SK-N-SH treated with all-trans-retinoic acid at 6 μM for 48 hours (cell line): ENCODE measurements at regions not wholly inside any gene's neighbourhood (a gene's known extent, or its start where the extent isn't known, plus 50 kb on each side); places are given as distances from the start of the nearest gene placed in this dataset.

Experiments
- ATAC-seq: fragments of 200-7000 bp; cut with Tn5 transposase; 3 replicates; pipeline ENCODE4 v1.9.1; 2020; ENCODE audit warnings: mild to moderate bottlenecking, moderate library complexity
- ARNTL ChIP-seq: fragments of 450-650 bp; formaldehyde crosslinking; IDR thresholded peaks from 2 replicates; pipeline ENCODE4 v1.5.0; 2020; ENCODE audit warnings: low read depth, mild to moderate bottlenecking, moderate library complexity, borderline replicate concordance
- BACH2 ChIP-seq: fragments of 250-450 bp; sonication (Bioruptor Pico); IDR thresholded peaks from 2 replicates; pipeline ENCODE4 v1.9.0; 2021; ENCODE audit warnings: mild to moderate bottlenecking, borderline replicate concordance
- CREB5 ChIP-seq: fragments of 250-450 bp; sonication (Bioruptor Pico); IDR thresholded peaks from 2 replicates; pipeline ENCODE4 v1.5.1; 2020; ENCODE audit warnings: low read depth, mild to moderate bottlenecking, moderate library complexity
- CSDC2 ChIP-seq: fragments of 250-450 bp; sonication (Bioruptor Pico); IDR thresholded peaks from 2 replicates; pipeline ENCODE4 v1.5.0; 2020; ENCODE audit warnings: mild to moderate bottlenecking, moderate library complexity
- CSRNP3 ChIP-seq: fragments of 250-450 bp; sonication (Bioruptor Pico); IDR thresholded peaks from 2 replicates; pipeline ENCODE4 v1.5.1; 2021; ENCODE audit warnings: mild to moderate bottlenecking, moderate library complexity
- ESRRG ChIP-seq: fragments of 250-450 bp; sonication (Bioruptor Pico); IDR thresholded peaks from 2 replicates; pipeline ENCODE4 v1.6.1; 2021; ENCODE audit warnings: mild to moderate bottlenecking
- GLIS3 ChIP-seq: fragments of 250-450 bp; sonication (Bioruptor Pico); IDR thresholded peaks from 2 replicates; pipeline ENCODE4 v1.5.0; 2020; ENCODE audit warnings: mild to moderate bottlenecking, moderate library complexity
- ISL1 ChIP-seq: fragments of 250-450 bp; sonication (Bioruptor Pico); IDR thresholded peaks from 2 replicates; pipeline ENCODE4 v2.1.2; 2022; ENCODE audit warnings: mild to moderate bottlenecking, moderate library complexity
- OSR1 ChIP-seq: fragments of 250-450 bp; sonication (Bioruptor Pico); IDR thresholded peaks from 2 replicates; pipeline ENCODE4 v1.8.0; 2022; ENCODE audit warnings: moderate library complexity, mild to moderate bottlenecking, inconsistent platforms
- POU6F1 ChIP-seq: fragments of 250-450 bp; sonication (Bioruptor Pico); IDR thresholded peaks from 2 replicates; pipeline ENCODE4 v1.8.0; 2021; ENCODE audit warnings: low read depth, mild to moderate bottlenecking, moderate library complexity, borderline replicate concordance
- RARB ChIP-seq: fragments of 250-450 bp; sonication (Bioruptor Pico); IDR thresholded peaks from 2 replicates; pipeline ENCODE4 v1.8.0; 2021; ENCODE audit warnings: mild to moderate bottlenecking, moderate library complexity
- SNAI2 ChIP-seq: fragments of 250-450 bp; sonication (Bioruptor Pico); IDR thresholded peaks from 2 replicates; pipeline ENCODE4 v1.5.0; 2020; ENCODE audit warnings: mild to moderate bottlenecking, moderate library complexity
- TCF4 ChIP-seq: fragments of 250-450 bp; sonication (Bioruptor Pico); IDR thresholded peaks from 2 replicates; pipeline ENCODE4 v1.8.0; 2021; ENCODE audit warnings: mild to moderate bottlenecking, moderate library complexity, borderline replicate concordance
- TOX ChIP-seq: fragments of 250-450 bp; sonication (Bioruptor Pico); IDR thresholded peaks from 2 replicates; pipeline ENCODE4 v1.8.0; 2021; ENCODE audit warnings: mild to moderate bottlenecking, moderate library complexity, borderline replicate concordance
- ZC3H10 ChIP-seq: fragments of 250-450 bp; sonication (Bioruptor Pico); IDR thresholded peaks from 2 replicates; pipeline ENCODE4 v1.5.1; 2021; ENCODE audit warnings: mild to moderate bottlenecking, moderate library complexity
- ZFP3 ChIP-seq: fragments of 250-450 bp; sonication (Bioruptor Pico); IDR thresholded peaks from 2 replicates; pipeline ENCODE4 v1.5.0; 2020; ENCODE audit warnings: mild to moderate bottlenecking, moderate library complexity
- ZFP30 ChIP-seq: fragments of 450-650 bp; formaldehyde crosslinking; IDR thresholded peaks from 2 replicates; pipeline ENCODE4 v1.5.0; 2022; ENCODE audit warnings: mild to moderate bottlenecking, moderate library complexity
- ZNF565 ChIP-seq: fragments of 450-650 bp; formaldehyde crosslinking; conservative IDR thresholded peaks from 2 replicates; pipeline ENCODE4 v1.5.0; 2020; ENCODE audit warnings: low read depth, mild to moderate bottlenecking, moderate library complexity
- ZNF70 ChIP-seq: fragments of 450-650 bp; formaldehyde crosslinking; IDR thresholded peaks from 2 replicates; pipeline ENCODE4 v1.5.0; 2020; ENCODE audit warnings: mild to moderate bottlenecking, moderate library complexity
- ZNF8 ChIP-seq: fragments of 450-650 bp; formaldehyde crosslinking; IDR thresholded peaks from 2 replicates; pipeline ENCODE4 v1.5.0; 2020; ENCODE audit warnings: mild to moderate bottlenecking, moderate library complexity
- TF ChIP-seq, protein P1 (sequence below): fragments of 250-450 bp; sonication (Bioruptor Pico); IDR thresholded peaks from 2 replicates; pipeline ENCODE4 v1.8.0; 2020; ENCODE audit warnings: mild to moderate bottlenecking, moderate library complexity, borderline replicate concordance
- TF ChIP-seq, protein P2 (sequence below): fragments of 250-450 bp; sonication (Bioruptor Pico); IDR thresholded peaks from 2 replicates; pipeline ENCODE4 v1.5.0; 2020; ENCODE audit warnings: mild to moderate bottlenecking, moderate library complexity

- TF ChIP-seq TCF4 (no peak), CSDC2 (CRISPR knock-in tag) (no peak), ZFP30 (CRISPR knock-in tag) (no peak), GLIS3 (no peak), ZNF8 (CRISPR knock-in tag) (no peak), CSRNP3 (CRISPR knock-in tag) (no peak), ZC3H10 (CRISPR knock-in tag) (no peak), ZNF565 (CRISPR knock-in tag) (no peak), ZFP3 (CRISPR knock-in tag) (no peak), CREB5 (CRISPR knock-in tag) (no peak), BACH2 (CRISPR knock-in tag) (no peak), ARNTL (CRISPR knock-in tag) (no peak), ISL1 (no peak), POU6F1 (CRISPR knock-in tag) (no peak), SNAI2 (no peak), RARB (no peak), ZNF70 (CRISPR knock-in tag) (no peak), TOX (no peak), ESRRG (CRISPR knock-in tag) (no peak)
- TF ChIP-seq, protein P1, sequence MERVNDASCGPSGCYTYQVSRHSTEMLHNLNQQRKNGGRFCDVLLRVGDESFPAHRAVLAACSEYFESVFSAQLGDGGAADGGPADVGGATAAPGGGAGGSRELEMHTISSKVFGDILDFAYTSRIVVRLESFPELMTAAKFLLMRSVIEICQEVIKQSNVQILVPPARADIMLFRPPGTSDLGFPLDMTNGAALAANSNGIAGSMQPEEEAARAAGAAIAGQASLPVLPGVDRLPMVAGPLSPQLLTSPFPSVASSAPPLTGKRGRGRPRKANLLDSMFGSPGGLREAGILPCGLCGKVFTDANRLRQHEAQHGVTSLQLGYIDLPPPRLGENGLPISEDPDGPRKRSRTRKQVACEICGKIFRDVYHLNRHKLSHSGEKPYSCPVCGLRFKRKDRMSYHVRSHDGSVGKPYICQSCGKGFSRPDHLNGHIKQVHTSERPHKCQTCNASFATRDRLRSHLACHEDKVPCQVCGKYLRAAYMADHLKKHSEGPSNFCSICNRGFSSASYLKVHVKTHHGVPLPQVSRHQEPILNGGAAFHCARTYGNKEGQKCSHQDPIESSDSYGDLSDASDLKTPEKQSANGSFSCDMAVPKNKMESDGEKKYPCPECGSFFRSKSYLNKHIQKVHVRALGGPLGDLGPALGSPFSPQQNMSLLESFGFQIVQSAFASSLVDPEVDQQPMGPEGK: no peak
- ATAC-seq: no peak
Measured at GRCh38 chr4:22875587-22876257, 183.0 kb downstream of the GBA3 start.

GRCh38 chr4:22874334-22874912 lies 181.7 kb downstream of the GBA3 start:
- ATAC-seq: no peak

More at GRCh38 chr4:22874334-22874912, 181.7 kb downstream of the GBA3 start:
- TF ChIP-seq ZNF565 (CRISPR knock-in tag) (no peak), CSDC2 (CRISPR knock-in tag) (no peak), ISL1 (no peak), ZFP3 (CRISPR knock-in tag) (no peak), ZNF70 (CRISPR knock-in tag) (no peak), BACH2 (CRISPR knock-in tag) (no peak), CSRNP3 (CRISPR knock-in tag) (no peak), ZC3H10 (CRISPR knock-in tag) (no peak), ZFP30 (CRISPR knock-in tag) (no peak), OSR1 (CRISPR knock-in tag) (no peak), ARNTL (CRISPR knock-in tag) (no peak), ESRRG (CRISPR knock-in tag) (no peak), TOX (no peak), POU6F1 (CRISPR knock-in tag) (no peak)
- TF ChIP-seq, protein P2, sequence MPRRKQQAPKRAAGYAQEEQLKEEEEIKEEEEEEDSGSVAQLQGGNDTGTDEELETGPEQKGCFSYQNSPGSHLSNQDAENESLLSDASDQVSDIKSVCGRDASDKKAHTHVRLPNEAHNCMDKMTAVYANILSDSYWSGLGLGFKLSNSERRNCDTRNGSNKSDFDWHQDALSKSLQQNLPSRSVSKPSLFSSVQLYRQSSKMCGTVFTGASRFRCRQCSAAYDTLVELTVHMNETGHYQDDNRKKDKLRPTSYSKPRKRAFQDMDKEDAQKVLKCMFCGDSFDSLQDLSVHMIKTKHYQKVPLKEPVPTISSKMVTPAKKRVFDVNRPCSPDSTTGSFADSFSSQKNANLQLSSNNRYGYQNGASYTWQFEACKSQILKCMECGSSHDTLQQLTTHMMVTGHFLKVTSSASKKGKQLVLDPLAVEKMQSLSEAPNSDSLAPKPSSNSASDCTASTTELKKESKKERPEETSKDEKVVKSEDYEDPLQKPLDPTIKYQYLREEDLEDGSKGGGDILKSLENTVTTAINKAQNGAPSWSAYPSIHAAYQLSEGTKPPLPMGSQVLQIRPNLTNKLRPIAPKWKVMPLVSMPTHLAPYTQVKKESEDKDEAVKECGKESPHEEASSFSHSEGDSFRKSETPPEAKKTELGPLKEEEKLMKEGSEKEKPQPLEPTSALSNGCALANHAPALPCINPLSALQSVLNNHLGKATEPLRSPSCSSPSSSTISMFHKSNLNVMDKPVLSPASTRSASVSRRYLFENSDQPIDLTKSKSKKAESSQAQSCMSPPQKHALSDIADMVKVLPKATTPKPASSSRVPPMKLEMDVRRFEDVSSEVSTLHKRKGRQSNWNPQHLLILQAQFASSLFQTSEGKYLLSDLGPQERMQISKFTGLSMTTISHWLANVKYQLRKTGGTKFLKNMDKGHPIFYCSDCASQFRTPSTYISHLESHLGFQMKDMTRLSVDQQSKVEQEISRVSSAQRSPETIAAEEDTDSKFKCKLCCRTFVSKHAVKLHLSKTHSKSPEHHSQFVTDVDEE: no peak
